IMR-90 (cell line): ENCODE measurements at regions not wholly inside any gene's neighbourhood (a gene's known extent, or its start where the extent isn't known, plus 50 kb on each side); places are given as distances from the start of the nearest gene placed in this dataset.

ENCODE experiments used
- ATAC-seq: fragments of 200-7000 bp; cut with Tn5 transposase; 2 replicates; pipeline ENCODE4 v1.9.1; 2020; ENCODE audit warnings: low read depth, mild to moderate bottlenecking, moderate library complexity
- BruUV-seq: library from RNA; stranded (reverse); fragments of 400-500 nt; replicated peaks from 2 replicates; lab custom pipeline; 2021; lab: Mats Ljungman, UMichigan
- CTCF ChIA-PET: fragments of 300-600 bp; formaldehyde crosslinking; extraction: SDS; loops from one replicate; lab custom pipeline; 2021; ENCODE audit warnings: antibody characterized with exemption; lab: Yijun Ruan, JAX
- POLR2A ChIA-PET: fragments of 300-600 bp; sonication (Branson Sonifier 250); formaldehyde crosslinking; loops from one replicate; lab custom pipeline; 2022; ENCODE audit warnings: antibody characterized with exemption; ENCODE audit not compliant: unreplicated experiment; lab: Charles Lee
- DNase-seq: peaks from one replicate; pipeline ENCODE4 v3.0.0; 2013
- H2AFZ ChIP-seq: replicated peaks from 2 replicates; pipeline ENCODE3; 2013; ENCODE audit warnings: low read length, mild to moderate bottlenecking; ENCODE audit not compliant: poor library complexity
- H2AK5ac ChIP-seq: 2 replicates; pipeline ENCODE4 v1.6.1; 2013; ENCODE audit warnings: low read depth, low read length, inconsistent platforms
- H2AK9ac ChIP-seq: replicated peaks from 2 replicates; pipeline ENCODE3; 2013; ENCODE audit warnings: mild to moderate bottlenecking, low read depth, low read length, moderate library complexity; ENCODE audit not compliant: poor library complexity
- H2BK120ac ChIP-seq: 2 replicates; pipeline ENCODE4 v1.6.1; 2013; ENCODE audit warnings: low read depth, low read length, inconsistent platforms
- H2BK15ac ChIP-seq: 3 replicates; pipeline ENCODE4 v1.6.1; 2013; ENCODE audit warnings: low read depth, low read length, inconsistent platforms
- H2BK20ac ChIP-seq: 2 replicates; pipeline ENCODE4 v1.6.1; 2013; ENCODE audit warnings: low read depth, mild to moderate bottlenecking, inconsistent platforms, low read length, moderate library complexity
- H2BK5ac ChIP-seq: 2 replicates; pipeline ENCODE4 v1.6.1; 2013; ENCODE audit warnings: mild to moderate bottlenecking, low read depth, low read length, inconsistent platforms; ENCODE audit not compliant: poor library complexity, severe bottlenecking
- H3K14ac ChIP-seq: replicated peaks from 2 replicates; pipeline ENCODE4 v1.6.1; 2013; ENCODE audit warnings: low read depth, low read length, inconsistent platforms
- H3K18ac ChIP-seq: 2 replicates; pipeline ENCODE4 v1.6.1; 2013; ENCODE audit warnings: low read depth, low read length, control low read depth
- H3K23ac ChIP-seq: 2 replicates; pipeline ENCODE4 v1.6.1; 2013; ENCODE audit warnings: low read depth, low read length, inconsistent platforms
- H3K27ac ChIP-seq: 2 replicates; pipeline ENCODE4 v1.5.1; 2013; ENCODE audit warnings: mild to moderate bottlenecking, control low read depth, low read length; ENCODE audit not compliant: insufficient read depth
- H3K27me3 ChIP-seq: 2 replicates; pipeline ENCODE4 v1.6.1; 2013; ENCODE audit warnings: low read length; ENCODE audit not compliant: control insufficient read depth, insufficient read depth
- H3K36me3 ChIP-seq: 2 replicates; pipeline ENCODE4 v1.6.1; 2013; ENCODE audit warnings: low read length, mixed read lengths; ENCODE audit not compliant: control insufficient read depth, insufficient read depth
- H3K4ac ChIP-seq: 2 replicates; pipeline ENCODE4 v1.6.1; 2013; ENCODE audit warnings: low read depth, low read length, inconsistent platforms
- H3K4me1 ChIP-seq: 2 replicates; pipeline ENCODE4 v1.6.1; 2013; ENCODE audit warnings: low read length, mixed read lengths; ENCODE audit not compliant: control insufficient read depth, insufficient read depth
- H3K4me2 ChIP-seq: 2 replicates; pipeline ENCODE4 v1.6.1; 2013; ENCODE audit warnings: low read depth, mild to moderate bottlenecking, control low read depth, low read length, moderate library complexity
- H3K4me3 ChIP-seq: 2 replicates; pipeline ENCODE4 v1.5.1; 2013; ENCODE audit warnings: low read depth, mild to moderate bottlenecking, control low read depth, low read length, moderate library complexity; ENCODE audit not compliant: insufficient read depth
- H3K56ac ChIP-seq: 2 replicates; pipeline ENCODE4 v1.6.1; 2013; ENCODE audit warnings: low read length, inconsistent platforms; ENCODE audit not compliant: insufficient read depth; ENCODE audit errors: extremely low read depth
- H3K79me1 ChIP-seq, 2 experiments: 2 replicates each; pipeline ENCODE4 v1.6.1; 2013; ENCODE audit warnings: low read length in 2 of 2, inconsistent platforms in 1 of 2, low read depth in 1 of 2
- H3K9ac ChIP-seq: 2 replicates; pipeline ENCODE4 v1.6.1; 2013; ENCODE audit warnings: low read depth, low read length, control low read depth
- H3K9me1 ChIP-seq: 2 replicates; pipeline ENCODE4 v1.6.1; 2013; ENCODE audit warnings: low read length, inconsistent platforms; ENCODE audit not compliant: insufficient read depth
- H3K9me3 ChIP-seq: 2 replicates; pipeline ENCODE4 v1.6.1; 2013; ENCODE audit warnings: low read length; ENCODE audit not compliant: control insufficient read depth, insufficient read depth
- H4K20me1 ChIP-seq: 2 replicates; pipeline ENCODE4 v1.6.1; 2013; ENCODE audit warnings: low read length, inconsistent platforms; ENCODE audit not compliant: insufficient read depth
- H4K5ac ChIP-seq: 2 replicates; pipeline ENCODE4 v1.6.1; 2013; ENCODE audit warnings: mild to moderate bottlenecking, low read depth, low read length, control low read depth
- H4K8ac ChIP-seq, 2 experiments: 2 replicates each; pipeline ENCODE4 v1.6.1; 2013; ENCODE audit warnings: low read depth in 2 of 2, low read length in 2 of 2, control low read depth in 1 of 2, inconsistent platforms in 1 of 2
- H4K91ac ChIP-seq: 2 replicates; pipeline ENCODE4 v1.6.1; 2013; ENCODE audit warnings: low read depth, low read length, inconsistent platforms; ENCODE audit not compliant: insufficient read depth
- BHLHE40 ChIP-seq: fragments of 150-350 bp; IDR thresholded peaks from 2 replicates; pipeline ENCODE4 v1.6.1; 2016; ENCODE audit warnings: mild to moderate bottlenecking, low read depth, low read length
- FOS ChIP-seq: fragments of 150-350 bp; IDR thresholded peaks from 2 replicates; pipeline ENCODE4 v1.6.1; 2016; ENCODE audit warnings: low read depth, low read length
- dilution Hi-C: fragments of 300-500 bp; cut with HindIII; formaldehyde crosslinking; loops from one replicate; pipeline ENCODE4 v1.14.3; 2018; ENCODE audit warnings: low sequenced_read_pairs; ENCODE audit not compliant: unreplicated experiment
- in situ Hi-C: fragments of 300-500 bp; cut with MboI; formaldehyde crosslinking; loops from 3 replicates; pipeline ENCODE4 v1.14.3; 2019; ENCODE audit warnings: low sequenced_read_pairs, inconsistent platforms, mixed read lengths
- intact Hi-C: fragments of 100-400 bp; cut with micrococcal nuclease; formaldehyde crosslinking; loops from 2 replicates; pipeline ENCODE4 v1.10.0; 2022

GRCh38 chr3:28973609-28974008 lies 307.3 kb upstream of the RBMS3 start:
- dilution Hi-C loops (no loop called here), in situ Hi-C loops (no loop called here), intact Hi-C loops (no loop called here)
- no peaks in the 10 kb centered on the region for H4K20me1 ChIP-seq
- no peak overlapping the region for H2AK9ac ChIP-seq
- no peak overlapping the region for H4K5ac ChIP-seq
- H3K9me1 ChIP-seq: no peaks in the 10 kb centered on the region
- no peak for TF ChIP-seq BHLHE40
- TF ChIP-seq FOS: no peak
- H2AK5ac ChIP-seq: no peak overlapping the region
- ChIA-PET CTCF (no interaction called here), POLR2A (no interaction called here)
- no peak overlapping the region for H2BK5ac ChIP-seq
- H2BK15ac ChIP-seq: no peak overlapping the region
- ATAC-seq (no peak), DNase-seq (no peak)
- no peak overlapping the region for H3K18ac ChIP-seq
- H3K4ac ChIP-seq: no peak overlapping the region
- H3K27ac ChIP-seq: no peak overlapping the region
- no peak overlapping the region for H3K9ac ChIP-seq
- BruUV-seq: no TSS peak
- no peak overlapping the region for H3K4me3 ChIP-seq
- H3K9me3 ChIP-seq: no peaks in the 10 kb centered on the region; the same call in 1 of the 2 replicates
- no peak overlapping the region for H2AFZ ChIP-seq
- no peak overlapping the region for H2BK20ac ChIP-seq
- no peaks in the 10 kb centered on the region for H3K4me1 ChIP-seq
- no peak overlapping the region for H3K4me2 ChIP-seq
- H3K36me3 ChIP-seq: no peaks in the 10 kb centered on the region
- no peak overlapping the region for H3K56ac ChIP-seq
- H3K23ac ChIP-seq: no peak overlapping the region
- H2BK120ac ChIP-seq: no peak overlapping the region
- no peak overlapping the region for H4K91ac ChIP-seq
- no peaks in the 10 kb centered on the region for H3K27me3 ChIP-seq
- H3K14ac ChIP-seq: no peak overlapping the region
- no peak overlapping the region for H4K8ac ChIP-seq
- H3K79me1 ChIP-seq: no peaks in the 10 kb centered on the region
